SK-N-MC (cell line): ENCODE measurements at regions not wholly inside any gene's neighbourhood (a gene's known extent, or its start where the extent isn't known, plus 50 kb on each side); places are given as distances from the start of the nearest gene placed in this dataset.

ENCODE experiments used
- DNase-seq: peaks from one replicate; pipeline ENCODE4 v3.0.0-alpha.2; 2011; ENCODE audit warnings: low read depth, low spot score
- H3K27ac ChIP-seq: fragments of 200-600 bp; sonication (generic); 2 replicates; pipeline ENCODE4 v1.5.1; 2016; ENCODE audit warnings: mixed run types
- H3K36me3 ChIP-seq: fragments of 200-600 bp; sonication (generic); 2 replicates; pipeline ENCODE4 v1.6.1; 2017; ENCODE audit warnings: antibody characterized with exemption, low read length, mixed read lengths; ENCODE audit not compliant: insufficient read depth
- H3K4me3 ChIP-seq: fragments of 200-600 bp; sonication (generic); 2 replicates; pipeline ENCODE4 v1.5.1; 2016
- H3K9ac ChIP-seq: fragments of 200-600 bp; sonication (generic); 2 replicates; pipeline ENCODE4 v1.8.0; 2017; ENCODE audit warnings: mixed run types, mixed read lengths; ENCODE audit not compliant: insufficient read length
- H3K9me3 ChIP-seq: fragments of 200-600 bp; sonication (generic); 2 replicates; pipeline ENCODE4 v1.6.1; 2017; ENCODE audit warnings: low read depth, mild to moderate bottlenecking, antibody characterized with exemption, low read length, moderate library complexity, mixed read lengths
- EZH2 ChIP-seq: fragments of 200-600 bp; sonication (generic); IDR thresholded peaks from one replicate; pipeline ENCODE4 v1.6.1; 2017; ENCODE audit warnings: antibody characterized with exemption
- FOXP2 ChIP-seq: optimal IDR thresholded peaks from 2 replicates; pipeline ENCODE3; 2011; ENCODE audit warnings: mild to moderate bottlenecking, moderate library complexity; ENCODE audit not compliant: insufficient read depth; ENCODE audit errors: extremely low read length, control extremely low read depth
- POLR2AphosphoS5 ChIP-seq: IDR thresholded peaks from 2 replicates; pipeline ENCODE4 v1.6.1; 2012; ENCODE audit warnings: mild to moderate bottlenecking, low read depth, low read length, borderline replicate concordance

DNA sequence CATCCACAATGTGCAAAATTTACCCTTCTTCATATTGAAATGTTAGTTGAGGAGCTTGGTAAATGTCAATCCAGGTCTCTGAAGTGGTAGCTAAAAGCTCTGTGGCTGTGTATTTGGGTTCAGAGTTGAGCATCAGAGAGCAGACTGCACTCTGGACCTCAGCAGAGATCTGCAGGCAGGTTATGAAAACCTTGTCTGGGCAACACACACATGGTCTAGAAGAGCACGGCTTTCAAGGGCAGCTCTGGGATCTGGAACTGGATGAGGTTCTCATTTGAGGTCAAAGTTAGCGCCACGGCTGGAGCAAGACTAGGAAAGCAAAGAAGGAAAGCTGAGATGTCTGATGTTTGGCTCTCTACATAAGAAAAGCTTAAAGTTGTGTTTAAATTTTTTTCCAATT lies 243.0 kb downstream of the SH3BP4 start:
- Histone ChIP-seq H3K9me3 (no peaks in the 10 kb centered on the region), H3K4me3 (no peak overlapping the region), H3K36me3 (no peaks in the 10 kb centered on the region), H3K9ac (no peak overlapping the region), H3K27ac (no peak overlapping the region)
- DNase-seq, result no peak
- no peak for TF ChIP-seq FOXP2
- no peak for TF ChIP-seq POLR2AphosphoS5
- no peak for TF ChIP-seq EZH2

DNA sequence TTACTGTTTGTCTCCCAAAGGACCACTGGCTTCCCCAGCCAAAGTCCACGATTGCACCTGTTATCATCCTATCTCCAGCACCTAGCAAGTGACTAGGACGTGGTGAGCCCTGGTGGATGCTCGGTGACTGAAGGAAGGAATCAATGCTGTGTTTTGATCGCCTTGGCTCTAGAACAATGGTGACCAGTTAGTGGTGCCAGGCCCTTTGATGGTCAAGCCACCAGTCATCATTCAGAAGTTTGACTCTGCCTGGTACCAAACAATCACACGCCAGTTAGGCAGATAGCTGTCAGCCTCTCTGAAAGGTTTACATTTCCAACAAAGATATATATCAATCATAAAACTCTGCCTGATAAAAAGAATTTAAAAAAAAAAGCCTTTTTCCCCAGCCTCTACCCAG lies 244.1 kb downstream of the SH3BP4 start:
- no peaks in the 10 kb centered on the region for H3K9me3 ChIP-seq
- DNase-seq, result no peak
- no peak overlapping the region for H3K9ac ChIP-seq
- H3K27ac ChIP-seq, result no peak overlapping the region
- no peak overlapping the region for H3K4me3 ChIP-seq
- no peak for TF ChIP-seq FOXP2
- TF ChIP-seq EZH2, result no peak
- TF ChIP-seq POLR2AphosphoS5, result no peak
- no peaks in the 10 kb centered on the region for H3K36me3 ChIP-seq

DNA sequence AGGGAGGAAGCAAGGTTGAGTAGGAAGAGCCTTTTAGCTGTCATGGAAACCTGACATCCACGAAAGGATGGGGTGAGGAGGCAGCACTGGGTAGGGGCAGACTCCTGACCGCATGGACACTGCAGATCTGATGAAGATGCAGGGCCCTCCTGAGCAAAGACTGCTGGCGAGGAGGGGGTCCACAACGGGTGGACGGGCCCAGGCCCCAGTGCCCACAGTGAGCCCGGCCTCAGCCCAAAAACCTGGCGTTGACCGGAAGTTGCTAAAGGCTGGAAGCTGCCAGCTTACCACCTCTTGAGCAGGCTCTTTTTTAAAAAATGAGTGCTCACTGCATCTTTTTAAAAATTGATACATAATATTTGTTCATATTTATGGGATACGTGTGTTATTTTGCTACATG lies 247.3 kb downstream of the SH3BP4 start:
- Histone ChIP-seq H3K27ac (no peak overlapping the region), H3K9ac (no peak overlapping the region), H3K4me3 (no peak overlapping the region), H3K36me3 (no peaks in the 10 kb centered on the region), H3K9me3 (no peaks in the 10 kb centered on the region)
- TF ChIP-seq POLR2AphosphoS5 (no peak), FOXP2 (no peak), EZH2 (no peak)
- DNase-seq, result no peak

DNA sequence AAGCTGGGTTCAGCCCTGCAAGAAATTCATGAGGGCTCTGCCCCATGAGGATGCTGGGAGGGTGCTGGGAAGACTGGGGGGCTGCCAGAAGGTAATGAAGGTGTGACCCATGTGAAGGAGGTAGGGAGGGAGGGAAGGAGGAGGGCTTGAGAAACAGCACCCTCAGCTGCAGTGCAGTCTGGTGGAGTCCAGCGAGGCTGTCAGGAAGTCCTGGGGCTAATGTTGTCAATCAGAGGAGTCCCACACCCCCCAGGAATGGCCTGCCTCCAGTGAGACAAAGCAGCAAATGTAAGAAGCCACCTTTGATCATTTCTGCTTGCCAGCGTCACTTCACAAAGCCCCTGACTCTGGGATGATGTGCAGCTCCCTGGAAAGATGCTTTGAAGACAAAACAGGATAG lies 248.4 kb downstream of the SH3BP4 start:
- Histone ChIP-seq H3K9ac (no peak overlapping the region), H3K9me3 (no peaks in the 10 kb centered on the region), H3K36me3 (no peaks in the 10 kb centered on the region), H3K27ac (no peak overlapping the region), H3K4me3 (no peak overlapping the region)
- no peak for TF ChIP-seq POLR2AphosphoS5
- no peak for TF ChIP-seq FOXP2
- no peak for TF ChIP-seq EZH2
- DNase-seq, result no peak

DNA sequence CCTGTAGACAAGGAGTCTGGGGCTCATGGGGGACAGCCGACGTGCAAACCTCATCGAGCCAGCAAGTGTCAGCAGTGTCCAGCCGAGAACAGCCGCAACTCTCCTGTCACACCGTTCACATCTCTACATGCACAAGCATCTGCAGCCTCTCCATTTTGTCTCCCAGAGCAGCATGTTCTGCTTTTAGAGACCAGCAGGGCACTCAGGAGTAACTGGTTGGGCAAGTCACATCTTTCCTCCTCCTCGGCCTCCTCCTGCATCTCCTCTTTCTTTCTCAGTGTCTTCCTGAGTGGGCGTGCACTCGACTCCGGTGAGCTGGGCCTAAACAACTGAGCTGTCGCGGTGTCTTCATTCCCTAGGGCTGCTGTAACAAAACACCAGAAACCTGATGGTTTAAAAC lies 249.9 kb downstream of the SH3BP4 start:
- H3K4me3 ChIP-seq, result no peak overlapping the region
- no peak for TF ChIP-seq POLR2AphosphoS5
- no peak for TF ChIP-seq FOXP2
- TF ChIP-seq EZH2, result no peak
- no peaks in the 10 kb centered on the region for H3K36me3 ChIP-seq
- H3K9me3 ChIP-seq, result no peaks in the 10 kb centered on the region
- DNase-seq, result no peak
- no peak overlapping the region for H3K27ac ChIP-seq
- H3K9ac ChIP-seq, result no peak overlapping the region

DNA sequence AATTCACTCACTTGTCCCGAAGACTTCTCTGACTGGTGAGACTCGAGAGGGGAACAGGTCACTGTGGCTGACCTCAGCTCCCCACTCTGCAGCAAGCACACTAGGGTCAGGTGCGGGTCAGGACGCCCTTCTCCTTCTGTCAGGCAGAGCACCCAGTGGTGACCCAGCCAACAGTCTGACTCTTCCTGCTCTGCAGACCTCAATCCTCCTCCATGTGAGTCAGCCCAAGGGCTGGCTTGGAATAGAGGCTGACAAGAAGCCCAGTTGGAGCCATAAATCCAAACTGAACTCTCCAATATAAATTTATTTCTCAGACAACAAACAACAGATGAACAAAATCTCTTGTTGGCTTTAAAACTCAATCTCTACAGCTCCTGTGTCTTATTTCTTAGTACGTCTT lies 253.1 kb downstream of the SH3BP4 start:
- TF ChIP-seq EZH2 (no peak), POLR2AphosphoS5 (no peak), FOXP2 (no peak)
- DNase-seq, result no peak
- H3K36me3 ChIP-seq, result no peaks in the 10 kb centered on the region
- H3K9ac ChIP-seq, result no peak overlapping the region
- H3K27ac ChIP-seq, result no peak overlapping the region
- H3K4me3 ChIP-seq, result no peak overlapping the region
- no peaks in the 10 kb centered on the region for H3K9me3 ChIP-seq

DNA sequence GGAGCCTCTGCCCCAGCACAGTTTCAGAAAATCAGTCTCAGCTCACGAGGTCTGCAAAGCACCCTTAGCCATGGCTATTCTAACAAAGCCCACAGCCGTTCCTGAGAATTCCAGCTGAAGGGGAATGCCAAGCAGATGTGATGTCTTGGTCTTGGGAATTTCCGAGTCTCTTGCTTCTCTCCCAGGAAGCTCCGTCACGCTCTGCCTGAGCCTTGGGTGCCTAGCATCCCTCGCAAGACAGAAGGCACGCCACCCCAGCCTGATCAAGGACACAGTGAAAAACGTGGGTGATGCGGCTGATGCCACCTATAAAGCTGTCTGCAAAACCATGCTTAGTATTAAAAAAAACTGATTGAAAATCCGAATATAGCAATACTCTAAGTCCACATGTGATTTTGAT lies 254.6 kb downstream of the SH3BP4 start:
- H3K9ac ChIP-seq, result no peak overlapping the region
- DNase-seq, result no peak
- H3K4me3 ChIP-seq, result no peak overlapping the region
- H3K36me3 ChIP-seq, result no peaks in the 10 kb centered on the region
- TF ChIP-seq POLR2AphosphoS5 (no peak), FOXP2 (no peak)
- H3K9me3 ChIP-seq, result no peaks in the 10 kb centered on the region
- H3K27ac ChIP-seq, result no peak overlapping the region

DNA sequence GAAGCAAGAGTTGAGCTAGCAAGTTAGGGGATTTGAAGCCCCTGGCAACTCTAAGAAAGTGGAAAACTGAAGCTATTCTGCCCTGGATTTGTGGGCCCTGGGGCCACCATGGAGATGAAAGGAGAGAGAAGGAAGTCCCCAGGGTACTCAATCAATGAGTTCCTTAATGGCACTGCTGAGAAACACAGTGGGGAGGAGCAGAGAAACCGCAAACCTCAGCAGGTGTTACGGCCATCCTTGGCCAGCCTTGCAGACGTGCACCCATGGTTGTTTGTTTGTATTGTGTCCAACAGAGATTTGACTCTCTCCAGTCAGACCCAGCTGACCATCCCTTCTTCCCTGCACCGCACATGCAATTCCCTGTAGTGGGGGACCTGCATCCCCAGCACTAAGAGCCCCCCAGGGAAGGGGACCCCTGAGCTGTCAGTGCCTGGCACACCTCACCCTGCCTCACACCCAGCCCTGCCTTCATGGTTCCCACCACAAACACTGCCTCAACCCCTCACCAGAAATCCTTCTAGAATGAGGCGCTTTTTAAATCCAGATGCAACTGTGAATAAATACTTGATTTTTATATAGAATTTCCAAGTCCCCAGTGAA lies 255.3 kb downstream of the SH3BP4 start:
- no peaks in the 10 kb centered on the region for H3K36me3 ChIP-seq
- H3K27ac ChIP-seq, result no peak overlapping the region
- no peak overlapping the region for H3K9ac ChIP-seq
- H3K9me3 ChIP-seq, result no peaks in the 10 kb centered on the region
- no peak overlapping the region for H3K4me3 ChIP-seq
- TF ChIP-seq FOXP2 (no peak), POLR2AphosphoS5 (no peak), EZH2 (no peak)
- DNase-seq, result no peak

DNA sequence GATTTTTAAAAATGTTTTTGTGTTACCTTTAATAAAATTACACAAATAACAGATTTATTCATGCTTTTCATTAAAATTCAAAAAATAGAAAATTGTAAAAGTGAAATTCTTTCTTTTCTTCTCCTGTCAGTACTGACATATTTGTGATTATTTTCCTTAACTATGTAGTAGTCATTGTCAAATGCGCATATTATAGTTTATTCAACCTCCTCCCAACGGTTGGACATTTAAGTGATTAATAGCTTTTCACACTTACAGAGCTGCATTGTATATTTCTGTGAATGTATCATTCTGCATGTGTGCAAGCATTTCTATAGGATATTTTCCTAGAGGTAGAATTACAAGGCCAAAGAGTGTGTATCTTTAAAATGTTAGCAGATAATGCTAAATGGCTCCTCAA lies 259.2 kb downstream of the SH3BP4 start:
- H3K36me3 ChIP-seq, result no peaks in the 10 kb centered on the region
- H3K9ac ChIP-seq, result no peak overlapping the region
- H3K4me3 ChIP-seq, result no peak overlapping the region
- no peaks in the 10 kb centered on the region for H3K9me3 ChIP-seq
- TF ChIP-seq FOXP2, result no peak
- TF ChIP-seq EZH2, result no peak
- TF ChIP-seq POLR2AphosphoS5, result no peak
- no peak for DNase-seq
- H3K27ac ChIP-seq, result no peak overlapping the region
